Thoracic aorta (tissue), 2 donors: ENCODE measurements at regions not wholly inside any gene's neighbourhood (a gene's known extent, or its start where the extent isn't known, plus 50 kb on each side); places are given as distances from the start of the nearest gene placed in this dataset.

Experiments
- ATAC-seq: fragments of 150-250 bp; one replicate; pipeline ENCODE4 v1.8.0; 2017; ENCODE audit warnings: low read depth; ENCODE audit not compliant: insufficient number of reproducible peaks, low FRiP score
- DNase-seq: peaks from one replicate; pipeline ENCODE4 v3.0.0-alpha.2; 2020; ENCODE audit warnings: low spot score
- H3K27ac ChIP-seq, 2 donors: fragments of 200-600 bp; sonication (generic); 1 replicate in 1 of 2; 2 replicates in 1 of 2; pipeline ENCODE4 v1.5.1; 2016; ENCODE audit warnings: mild to moderate bottlenecking in 2 of 2, moderate library complexity in 2 of 2
- H3K27me3 ChIP-seq: fragments of 200-600 bp; sonication (generic); replicated peaks from 2 replicates; pipeline ENCODE4 v1.6.0; 2016; ENCODE audit warnings: mild to moderate bottlenecking; ENCODE audit not compliant: insufficient read depth
- H3K36me3 ChIP-seq: fragments of 200-600 bp; sonication (generic); one replicate; pipeline ENCODE4 v1.5.1; 2016
- H3K4me1 ChIP-seq, 2 donors: fragments of 200-600 bp; sonication (generic); 1 replicate in 1 of 2; 2 replicates in 1 of 2; pipeline versions ENCODE4 v1.5.1 to v1.6.0; 2016; ENCODE audit warnings: low read depth in 2 of 2, mild to moderate bottlenecking in 1 of 2; ENCODE audit not compliant: control insufficient read depth in 1 of 2
- H3K4me3 ChIP-seq: fragments of 200-600 bp; sonication (generic); 2 replicates; pipeline ENCODE4 v1.5.1; 2016; ENCODE audit warnings: mild to moderate bottlenecking
- H3K9me3 ChIP-seq: fragments of 200-600 bp; sonication (generic); 2 replicates; pipeline ENCODE4 v1.5.1; 2016
- CTCF ChIP-seq: fragments of 200-600 bp; sonication (generic); IDR thresholded peaks from one replicate; pipeline ENCODE4 v1.5.1; 2019; ENCODE audit warnings: antibody characterized with exemption

GRCh38 chr3:78026318-78026828 is 986.5 kb downstream of the ROBO2 start:
- Histone ChIP-seq H3K9me3 (no peaks in the 10 kb centered on the region), H3K27me3 (no peaks in the 10 kb centered on the region), H3K4me3 (no peak overlapping the region), H3K4me1 (peaks cover 2 to 32% of the 10 kb centered on the region in 2 donors), H3K27ac (peak overlapping the region in 1 of 2 donors; percentile 41), H3K36me3 (no peaks in the 10 kb centered on the region)
- DNase-seq (no peak), ATAC-seq (no peak)
- TF ChIP-seq CTCF, result no peak

GRCh38 chr3:78029775-78030174 is 989.9 kb downstream of the ROBO2 start:
- Histone ChIP-seq H3K36me3 (no peaks in the 10 kb centered on the region), H3K27ac (no peak overlapping the region), H3K4me3 (no peak overlapping the region), H3K4me1 (peaks cover 2 to 32% of the 10 kb centered on the region in 2 donors), H3K27me3 (no peaks in the 10 kb centered on the region), H3K9me3 (no peaks in the 10 kb centered on the region)
- ATAC-seq, result no peak
- TF ChIP-seq CTCF, result no peak
- no peak for DNase-seq

- ATAC-seq, result no peak
- Histone ChIP-seq H3K4me1 (no peaks in the 10 kb centered on the region), H3K9me3 (no peaks in the 10 kb centered on the region), H3K36me3 (no peaks in the 10 kb centered on the region), H3K4me3 (no peak overlapping the region), H3K27me3 (no peaks in the 10 kb centered on the region), H3K27ac (no peak overlapping the region)
- DNase-seq, result no peak
- no peak for TF ChIP-seq CTCF
These were observed 995.3 kb downstream of the ROBO2 start for GRCh38 chr3:78035131-78035641.

- H3K27ac ChIP-seq, result no peak overlapping the region
- TF ChIP-seq CTCF, result no peak
- ATAC-seq (no peak), DNase-seq (no peak)
- H3K4me3 ChIP-seq, result no peak overlapping the region
- no peaks in the 10 kb centered on the region for H3K9me3 ChIP-seq
- no peaks in the 10 kb centered on the region for H3K27me3 ChIP-seq
- H3K36me3 ChIP-seq, result no peaks in the 10 kb centered on the region
- H3K4me1 ChIP-seq, result no peaks in the 10 kb centered on the region
These were observed 1001.6 kb downstream of the ROBO2 start for GRCh38 chr3:78041486-78041885.

- TF ChIP-seq CTCF, result no peak
- no peaks in the 10 kb centered on the region for H3K4me1 ChIP-seq
- no peaks in the 10 kb centered on the region for H3K36me3 ChIP-seq
- H3K27ac ChIP-seq, result no peak overlapping the region
- DNase-seq, result no peak
- ATAC-seq, result no peak
- H3K27me3 ChIP-seq, result no peaks in the 10 kb centered on the region
- H3K4me3 ChIP-seq, result no peak overlapping the region
- H3K9me3 ChIP-seq, result no peaks in the 10 kb centered on the region
These were observed 1006.7 kb downstream of the ROBO2 start for GRCh38 chr3:78046566-78046965.
